GM12874 (cell line): ENCODE measurements at regions not wholly inside any gene's neighbourhood (a gene's known extent, or its start where the extent isn't known, plus 50 kb on each side); places are given as distances from the start of the nearest gene placed in this dataset.

ENCODE experiments used
- TF ChIP-seq, protein P1 (sequence below): IDR thresholded peaks from 2 replicates; pipeline ENCODE4 v1.5.1; 2011; ENCODE audit warnings: low read depth, mild to moderate bottlenecking, control low read depth, low read length, moderate library complexity; ENCODE audit not compliant: insufficient read depth

DNA sequence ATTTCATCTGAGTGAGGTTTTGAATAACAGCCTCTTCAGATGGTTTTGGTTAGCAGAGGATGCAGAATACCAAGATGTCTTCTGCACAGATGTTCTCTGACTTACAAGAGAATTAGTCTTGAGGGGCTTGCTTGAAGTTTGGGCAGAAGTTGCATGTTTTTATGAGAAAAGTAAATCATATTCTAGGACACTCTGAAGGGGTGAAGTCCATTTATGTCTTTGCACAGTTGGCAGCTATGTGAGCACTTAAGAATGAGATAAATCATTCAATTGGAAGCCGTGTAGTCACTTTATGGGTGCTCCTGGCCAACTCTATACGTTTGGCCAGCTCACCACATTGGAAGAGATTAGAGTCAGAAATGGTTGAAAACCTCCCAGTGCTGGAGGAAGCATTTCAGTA, 252.7 kb upstream of the KCNIP4 start:
- TF ChIP-seq, protein P1, sequence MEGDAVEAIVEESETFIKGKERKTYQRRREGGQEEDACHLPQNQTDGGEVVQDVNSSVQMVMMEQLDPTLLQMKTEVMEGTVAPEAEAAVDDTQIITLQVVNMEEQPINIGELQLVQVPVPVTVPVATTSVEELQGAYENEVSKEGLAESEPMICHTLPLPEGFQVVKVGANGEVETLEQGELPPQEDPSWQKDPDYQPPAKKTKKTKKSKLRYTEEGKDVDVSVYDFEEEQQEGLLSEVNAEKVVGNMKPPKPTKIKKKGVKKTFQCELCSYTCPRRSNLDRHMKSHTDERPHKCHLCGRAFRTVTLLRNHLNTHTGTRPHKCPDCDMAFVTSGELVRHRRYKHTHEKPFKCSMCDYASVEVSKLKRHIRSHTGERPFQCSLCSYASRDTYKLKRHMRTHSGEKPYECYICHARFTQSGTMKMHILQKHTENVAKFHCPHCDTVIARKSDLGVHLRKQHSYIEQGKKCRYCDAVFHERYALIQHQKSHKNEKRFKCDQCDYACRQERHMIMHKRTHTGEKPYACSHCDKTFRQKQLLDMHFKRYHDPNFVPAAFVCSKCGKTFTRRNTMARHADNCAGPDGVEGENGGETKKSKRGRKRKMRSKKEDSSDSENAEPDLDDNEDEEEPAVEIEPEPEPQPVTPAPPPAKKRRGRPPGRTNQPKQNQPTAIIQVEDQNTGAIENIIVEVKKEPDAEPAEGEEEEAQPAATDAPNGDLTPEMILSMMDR: no peak

DNA sequence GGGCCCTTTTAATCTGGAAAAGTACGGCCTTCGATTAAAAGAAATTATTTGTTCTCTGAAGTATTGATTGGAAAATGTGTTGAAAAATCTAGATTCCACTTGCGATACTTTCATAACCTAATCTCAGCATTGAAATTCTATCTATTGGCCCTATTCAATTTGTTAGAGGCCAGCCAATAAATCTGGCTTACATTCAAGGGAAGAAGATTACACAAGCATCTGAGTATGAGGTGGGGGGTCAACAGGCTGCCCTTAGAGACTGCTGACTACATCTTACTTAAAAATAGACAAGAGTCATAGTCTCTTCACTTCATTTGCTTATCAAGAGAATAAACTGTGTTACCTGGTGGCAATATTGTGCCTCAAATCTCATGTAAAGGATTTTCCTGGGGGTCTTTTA, 248.0 kb upstream of the KCNIP4 start:
- TF ChIP-seq, protein P1: no peak

DNA sequence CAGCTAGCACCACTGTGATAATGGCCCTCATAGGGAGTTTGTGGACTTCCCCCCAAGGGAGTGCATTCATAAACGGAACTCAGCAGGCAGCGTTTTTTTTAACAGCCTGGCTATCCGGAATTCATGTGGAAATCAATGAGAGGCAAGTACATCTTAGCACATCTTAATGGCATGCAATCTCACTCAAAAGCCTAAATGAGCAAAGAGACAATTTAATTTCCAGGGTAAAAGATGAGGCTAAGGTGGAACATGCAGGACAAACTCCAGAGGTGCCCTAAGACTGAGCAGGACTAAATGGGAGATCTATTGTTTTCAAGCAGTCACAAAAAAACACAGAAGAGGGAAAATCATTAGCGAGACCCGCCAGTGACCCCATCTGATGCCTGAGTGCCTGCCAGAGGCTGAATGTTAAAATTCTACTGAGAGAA, 243.5 kb upstream of the KCNIP4 start:
- TF ChIP-seq, protein P1: no peak

DNA sequence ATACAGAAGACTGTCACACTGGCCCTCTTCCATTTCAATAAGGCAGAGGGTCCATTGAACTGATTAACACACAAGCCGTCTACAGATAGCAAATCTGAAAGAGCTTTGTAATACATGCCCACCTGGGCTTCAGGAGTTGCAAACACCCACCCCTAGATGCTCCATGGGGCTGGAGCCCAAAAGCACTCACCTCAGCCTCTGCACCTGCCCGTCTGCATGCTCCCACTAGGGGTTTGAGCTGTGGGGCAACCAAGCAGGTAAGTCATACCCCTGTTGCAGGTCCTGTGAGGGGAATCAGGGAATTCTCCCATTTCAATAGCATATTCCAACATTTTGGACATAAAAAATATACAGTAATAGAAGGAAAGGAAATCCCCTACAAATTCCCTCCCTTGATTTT, 243.0 kb upstream of the KCNIP4 start:
- TF ChIP-seq, protein P1: no peak

- TF ChIP-seq, protein P1: no peak
These were observed 242.3 kb upstream of the KCNIP4 start for GRCh38 chr4:22190855-22191254.

GRCh38 chr4:22187203-22187820, 238.7 kb upstream of the KCNIP4 start:
- TF ChIP-seq, protein P1: no peak

- TF ChIP-seq, protein P1: no peak
These were observed 233.2 kb upstream of the KCNIP4 start for GRCh38 chr4:22181736-22182135.
